CD4-positive, alpha-beta T cell (primary cell): ENCODE measurements at regions not wholly inside any gene's neighbourhood (a gene's known extent, or its start where the extent isn't known, plus 50 kb on each side); places are given as distances from the start of the nearest gene placed in this dataset.

Source experiments
- ATAC-seq: fragments of 200-7000 bp; cut with Tn5 transposase; one replicate; pipeline ENCODE4 v1.10.0; 2022; ENCODE audit warnings: mild to moderate bottlenecking; ENCODE audit not compliant: poor library complexity
- CTCF ChIA-PET: fragments of 350-600 bp; sonication (Branson Sonifier 250); formaldehyde crosslinking; loops from one replicate; lab custom pipeline; 2021; ENCODE audit warnings: antibody characterized with exemption, inconsistent platforms; lab: Charles Lee
- POLR2A ChIA-PET: fragments of 350-600 bp; sonication (Branson Sonifier 250); formaldehyde crosslinking; loops from one replicate; lab custom pipeline; 2021; ENCODE audit warnings: antibody characterized with exemption, inconsistent platforms; lab: Charles Lee
- DNase-seq, 14 experiments: peaks; one replicate each; pipeline ENCODE4 v3.0.0-alpha.2; 2013 to 2020; ENCODE audit warnings: mixed read lengths in 2 of 14
- H3K27ac ChIP-seq, 2 donors: one replicate each; pipeline versions ENCODE4 v1.5.1 to v1.7.0; 2013; ENCODE audit warnings: low read length in 2 of 2, low read depth in 1 of 2, mild to moderate bottlenecking in 1 of 2
- H3K27me3 ChIP-seq, 2 experiments: 1 replicate in 1 of 2; 2 replicates in 1 of 2; pipeline versions ENCODE4 v1.6.1 to v1.7.0; 2013; ENCODE audit warnings: low read length in 2 of 2, control low read depth in 1 of 2, mild to moderate bottlenecking in 1 of 2, moderate library complexity in 1 of 2; ENCODE audit not compliant: insufficient read depth in 2 of 2, control insufficient read depth in 1 of 2
- H3K36me3 ChIP-seq: one replicate; pipeline ENCODE4 v1.6.1; 2013; ENCODE audit warnings: low read length, control low read depth; ENCODE audit not compliant: insufficient read depth
- H3K4me1 ChIP-seq: one replicate; pipeline ENCODE4 v1.6.1; 2013; ENCODE audit warnings: low read length, control low read depth; ENCODE audit not compliant: insufficient read depth
- H3K4me3 ChIP-seq: one replicate; pipeline ENCODE4 v1.5.1; 2013; ENCODE audit warnings: mild to moderate bottlenecking, low read length, moderate library complexity
- H3K9me3 ChIP-seq, 2 experiments: 1 replicate in 1 of 2; 2 replicates in 1 of 2; pipeline versions ENCODE4 v1.6.1 to v1.7.0; 2013; ENCODE audit warnings: low read length in 2 of 2, mild to moderate bottlenecking in 2 of 2, control low read depth in 1 of 2, moderate library complexity in 1 of 2; ENCODE audit not compliant: control insufficient read depth in 1 of 2, insufficient read depth in 1 of 2
- H3K27ac Mint-ChIP-seq: one replicate; pipeline ENCODE4 v1.8.0; 2020; ENCODE audit warnings: mixed read lengths
- H3K27me3 Mint-ChIP-seq: one replicate; pipeline ENCODE4 v1.8.0; 2021; ENCODE audit warnings: mixed read lengths
- H3K36me3 Mint-ChIP-seq: one replicate; pipeline ENCODE4 v1.8.0; 2021; ENCODE audit warnings: low read depth, mixed read lengths
- H3K4me1 Mint-ChIP-seq: one replicate; pipeline ENCODE4 v1.8.0; 2021; ENCODE audit warnings: low read depth, mixed read lengths
- H3K4me3 Mint-ChIP-seq: one replicate; pipeline ENCODE4 v1.8.0; 2020; ENCODE audit warnings: mild to moderate bottlenecking, mixed read lengths
- H3K9me3 Mint-ChIP-seq: one replicate; pipeline ENCODE4 v1.8.0; 2020; ENCODE audit warnings: mixed read lengths
- intact Hi-C, 2 experiments: fragments of 100-400 bp; cut with DNase I in 1 of 2; cut with micrococcal nuclease in 1 of 2; formaldehyde crosslinking; loops; one replicate each; pipeline versions ENCODE4 v1.15.1 to v1.9.0; 2023 to 2025; cut with DNase I, micrococcal nuclease
- TF ChIP-seq, protein P1 (sequence below): fragments of 200-600 bp; IDR thresholded peaks from one replicate; pipeline ENCODE4 v1.8.0; 2022; ENCODE audit warnings: antibody characterized with exemption, mild to moderate bottlenecking

DNA sequence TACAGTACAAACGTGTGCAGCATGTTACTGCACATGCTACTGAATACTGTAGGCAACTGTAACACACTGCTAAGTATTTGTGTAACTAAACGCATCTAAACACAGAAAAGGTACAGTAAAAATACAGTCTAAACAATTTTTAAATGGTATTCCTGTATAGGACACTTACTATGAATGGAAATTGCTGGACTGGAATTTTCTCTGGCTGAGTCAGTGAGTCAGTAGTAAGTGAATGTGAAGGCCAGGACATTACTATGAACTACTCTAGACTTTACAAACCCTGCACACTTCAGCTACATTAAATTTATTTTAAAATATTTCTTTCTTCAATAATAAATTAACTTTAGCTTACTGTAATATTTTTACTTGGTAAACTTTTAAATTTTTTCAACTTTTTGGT lies 225.0 kb upstream of the TENT5A start:
- Mint-ChIP-seq H3K36me3 (no peaks in the 10 kb centered on the region), H3K4me1 (no peaks in the 10 kb centered on the region), H3K27me3 (no peaks in the 10 kb centered on the region), H3K4me3 (no peak overlapping the region), H3K27ac (no peak overlapping the region), H3K9me3 (peaks cover 17% of the 10 kb centered on the region)
- H3K27me3 ChIP-seq = no peaks in the 10 kb centered on the region
- no peak overlapping the region for H3K27ac ChIP-seq
- DNase-seq (no peak), ATAC-seq (no peak)
- TF ChIP-seq, protein P1, sequence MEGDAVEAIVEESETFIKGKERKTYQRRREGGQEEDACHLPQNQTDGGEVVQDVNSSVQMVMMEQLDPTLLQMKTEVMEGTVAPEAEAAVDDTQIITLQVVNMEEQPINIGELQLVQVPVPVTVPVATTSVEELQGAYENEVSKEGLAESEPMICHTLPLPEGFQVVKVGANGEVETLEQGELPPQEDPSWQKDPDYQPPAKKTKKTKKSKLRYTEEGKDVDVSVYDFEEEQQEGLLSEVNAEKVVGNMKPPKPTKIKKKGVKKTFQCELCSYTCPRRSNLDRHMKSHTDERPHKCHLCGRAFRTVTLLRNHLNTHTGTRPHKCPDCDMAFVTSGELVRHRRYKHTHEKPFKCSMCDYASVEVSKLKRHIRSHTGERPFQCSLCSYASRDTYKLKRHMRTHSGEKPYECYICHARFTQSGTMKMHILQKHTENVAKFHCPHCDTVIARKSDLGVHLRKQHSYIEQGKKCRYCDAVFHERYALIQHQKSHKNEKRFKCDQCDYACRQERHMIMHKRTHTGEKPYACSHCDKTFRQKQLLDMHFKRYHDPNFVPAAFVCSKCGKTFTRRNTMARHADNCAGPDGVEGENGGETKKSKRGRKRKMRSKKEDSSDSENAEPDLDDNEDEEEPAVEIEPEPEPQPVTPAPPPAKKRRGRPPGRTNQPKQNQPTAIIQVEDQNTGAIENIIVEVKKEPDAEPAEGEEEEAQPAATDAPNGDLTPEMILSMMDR = no peak
- POLR2A ChIA-PET = no interaction called here
- H3K36me3 ChIP-seq = no peaks in the 10 kb centered on the region
- CTCF ChIA-PET = no interaction called here
- no peaks in the 10 kb centered on the region for H3K9me3 ChIP-seq
- no peaks in the 10 kb centered on the region for H3K4me1 ChIP-seq
- intact Hi-C loops = no loop called here
- H3K4me3 ChIP-seq = no peak overlapping the region

DNA sequence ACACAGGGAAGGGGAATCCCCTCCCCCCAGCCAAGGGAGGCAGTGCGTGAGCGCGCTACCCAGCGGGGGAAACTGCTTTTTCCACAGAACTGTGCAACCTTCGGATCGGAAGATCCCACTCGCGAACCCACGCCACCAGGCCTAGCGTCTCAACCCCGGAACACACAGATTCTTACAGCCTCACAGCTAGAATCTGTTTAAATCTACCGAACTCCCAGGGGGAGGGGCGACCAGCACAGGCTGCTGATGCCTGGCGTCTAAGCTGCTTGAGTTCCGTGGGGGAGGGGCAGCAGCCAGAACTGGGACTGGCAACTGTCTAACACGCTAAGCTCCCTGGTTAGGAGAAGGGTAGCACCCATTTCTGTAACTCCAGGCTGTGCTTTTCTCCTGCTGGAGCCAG lies 217.3 kb upstream of the TENT5A start:
- intact Hi-C loops = no loop called here
- no peak overlapping the region for H3K4me3 ChIP-seq
- TF ChIP-seq, protein P1 = no peak
- Mint-ChIP-seq H3K36me3 (no peaks in the 10 kb centered on the region), H3K4me1 (no peaks in the 10 kb centered on the region), H3K9me3 (peaks cover 7% of the 10 kb centered on the region), H3K27me3 (no peaks in the 10 kb centered on the region), H3K4me3 (no peak overlapping the region), H3K27ac (no peak overlapping the region)
- H3K4me1 ChIP-seq = no peaks in the 10 kb centered on the region
- peaks cover 0 to 10% of the 10 kb centered on the region in 2 experiments for H3K9me3 ChIP-seq
- no peaks in the 10 kb centered on the region for H3K27me3 ChIP-seq
- H3K27ac ChIP-seq = no peak overlapping the region
- no peak for DNase-seq
- CTCF ChIA-PET = no interaction called here
- ATAC-seq = no peak
- no peaks in the 10 kb centered on the region for H3K36me3 ChIP-seq
- POLR2A ChIA-PET = no interaction called here

DNA sequence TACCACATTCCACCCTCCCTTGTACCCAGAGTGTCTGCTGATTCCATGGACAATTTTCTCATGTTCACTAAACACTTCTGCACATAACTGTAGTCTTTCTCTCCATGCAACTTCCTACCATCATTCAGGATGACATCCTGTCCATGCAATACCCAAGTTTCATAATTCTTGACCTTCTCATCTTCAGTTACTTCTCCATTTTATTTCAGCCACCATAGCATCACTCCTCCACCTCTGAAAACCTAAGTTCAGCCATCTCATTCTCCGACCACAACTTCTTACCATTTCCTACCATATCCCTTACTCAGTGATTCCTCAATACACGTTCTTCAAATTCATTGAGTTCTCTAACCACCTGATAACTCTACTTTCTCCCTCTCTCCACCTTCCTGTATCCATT lies 216.5 kb upstream of the TENT5A start:
- CTCF ChIA-PET = no interaction called here
- no peak for ATAC-seq

More for the DNA sequence above, 216.5 kb upstream of the TENT5A start:
- POLR2A ChIA-PET = no interaction called here
- H3K27me3 Mint-ChIP-seq = no peaks in the 10 kb centered on the region
- Histone ChIP-seq H3K27ac (no peak overlapping the region), H3K9me3 (peaks cover 0 to 10% of the 10 kb centered on the region in 2 experiments), H3K4me1 (no peaks in the 10 kb centered on the region), H3K4me3 (no peak overlapping the region), H3K27me3 (no peaks in the 10 kb centered on the region), H3K36me3 (no peaks in the 10 kb centered on the region)
- no peak overlapping the region for H3K27ac Mint-ChIP-seq
- H3K36me3 Mint-ChIP-seq = no peaks in the 10 kb centered on the region
- intact Hi-C loops = no loop called here
- H3K4me1 Mint-ChIP-seq = no peaks in the 10 kb centered on the region
- DNase-seq = no peak
- H3K4me3 Mint-ChIP-seq = no peak overlapping the region
- H3K9me3 Mint-ChIP-seq = peaks cover 7% of the 10 kb centered on the region
- TF ChIP-seq, protein P1 = no peak
